Activated CD4-positive, alpha-beta T cell treated with anti-CD3 and anti-CD28 coated beads for 36 hours (primary cell): ENCODE measurements at regions not wholly inside any gene's neighbourhood (a gene's known extent, or its start where the extent isn't known, plus 50 kb on each side); places are given as distances from the start of the nearest gene placed in this dataset.

Experiments used
- ATAC-seq: fragments of 200-7000 bp; cut with Tn5 transposase; one replicate; pipeline ENCODE4 v1.10.0; 2021; ENCODE audit warnings: mild to moderate bottlenecking, moderate library complexity
- CTCF ChIA-PET: fragments of 350-600 bp; sonication (Branson Sonifier 250); formaldehyde crosslinking; loops from one replicate; lab custom pipeline; 2021; ENCODE audit warnings: antibody characterized with exemption; lab: Charles Lee
- POLR2A ChIA-PET: fragments of 350-600 bp; sonication (Branson Sonifier 250); formaldehyde crosslinking; loops from one replicate; lab custom pipeline; 2021; ENCODE audit warnings: antibody characterized with exemption, inconsistent platforms; lab: Charles Lee
- DNase-seq: peaks from one replicate; pipeline ENCODE4 v3.0.0-alpha.2; 2020
- H3K27ac Mint-ChIP-seq: one replicate; pipeline ENCODE4 v1.8.0; 2021; ENCODE audit warnings: mixed read lengths
- H3K27me3 Mint-ChIP-seq: one replicate; pipeline ENCODE4 v1.8.0; 2021; ENCODE audit warnings: mixed read lengths
- H3K36me3 Mint-ChIP-seq: one replicate; pipeline ENCODE4 v1.8.0; 2021; ENCODE audit warnings: low read depth, mixed read lengths
- H3K4me1 Mint-ChIP-seq: one replicate; pipeline ENCODE4 v1.8.0; 2021; ENCODE audit warnings: mixed read lengths
- H3K4me3 Mint-ChIP-seq: one replicate; pipeline ENCODE4 v1.8.0; 2021; ENCODE audit warnings: mild to moderate bottlenecking, moderate library complexity, mixed read lengths
- H3K9me3 Mint-ChIP-seq: one replicate; pipeline ENCODE4 v1.8.0; 2021; ENCODE audit warnings: low read depth, mixed read lengths
- intact Hi-C, 2 experiments: fragments of 100-400 bp; cut with DNase I in 1 of 2; cut with micrococcal nuclease in 1 of 2; formaldehyde crosslinking; loops; one replicate each; pipeline versions ENCODE4 v1.14.2 to v1.15.1; 2022 to 2024; cut with DNase I, micrococcal nuclease

DNA sequence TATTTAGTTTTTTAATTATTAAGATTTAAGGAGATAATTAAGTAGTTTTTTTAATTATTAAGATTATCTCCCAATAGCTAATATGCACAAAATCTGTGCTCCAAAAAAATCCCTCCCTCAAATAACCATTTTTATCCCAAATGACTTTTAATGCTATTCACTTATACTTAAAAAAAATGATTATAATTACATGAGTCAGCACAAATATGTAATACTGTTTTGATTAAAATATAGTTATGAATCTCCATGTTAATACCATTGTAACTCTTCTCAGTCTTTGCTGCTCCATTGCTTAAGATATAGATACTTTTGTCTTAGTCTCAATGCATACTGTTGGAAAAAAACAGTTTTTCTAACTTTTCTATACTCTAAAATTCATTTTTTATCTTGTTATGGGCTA is 1121.1 kb upstream of the ADGRL3 start:
- ChIA-PET CTCF (interaction anchor here (0.6 kb wide), 1 partner anchor 32 kb away, joined by 3 read pairs; no protein-coding TSS in a partner anchor), POLR2A (no interaction called here)
- Mint-ChIP-seq H3K9me3 (peaks cover 15% of the 10 kb centered on the region), H3K27ac (no peak overlapping the region), H3K4me1 (no peaks in the 10 kb centered on the region), H3K27me3 (no peaks in the 10 kb centered on the region), H3K4me3 (no peak overlapping the region), H3K36me3 (no peaks in the 10 kb centered on the region)
- ATAC-seq, result no peak
- intact Hi-C loops, result no loop called here
- no peak for DNase-seq

DNA sequence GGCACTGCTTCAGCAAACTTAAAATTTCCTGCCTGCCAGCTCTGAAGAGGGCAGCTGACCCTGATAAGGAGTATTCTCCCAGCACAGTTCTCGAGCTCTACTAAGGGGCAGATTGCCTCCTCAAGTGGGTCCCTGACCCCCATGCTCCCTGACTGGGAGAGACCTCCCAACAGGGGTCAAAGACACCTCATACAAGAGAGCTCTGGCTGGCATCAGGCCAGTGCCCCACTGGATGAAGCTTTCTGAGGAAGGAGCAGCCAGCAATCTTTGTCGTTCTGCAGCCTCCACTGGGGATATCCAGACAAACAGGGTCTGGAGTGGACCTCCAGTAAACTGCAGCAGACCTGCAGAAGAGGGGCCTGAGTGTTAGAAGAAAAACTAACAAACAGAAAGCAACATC is 1118.3 kb upstream of the ADGRL3 start:
- intact Hi-C loops, result no loop called here
- no peak overlapping the region for H3K4me3 Mint-ChIP-seq

DNA sequence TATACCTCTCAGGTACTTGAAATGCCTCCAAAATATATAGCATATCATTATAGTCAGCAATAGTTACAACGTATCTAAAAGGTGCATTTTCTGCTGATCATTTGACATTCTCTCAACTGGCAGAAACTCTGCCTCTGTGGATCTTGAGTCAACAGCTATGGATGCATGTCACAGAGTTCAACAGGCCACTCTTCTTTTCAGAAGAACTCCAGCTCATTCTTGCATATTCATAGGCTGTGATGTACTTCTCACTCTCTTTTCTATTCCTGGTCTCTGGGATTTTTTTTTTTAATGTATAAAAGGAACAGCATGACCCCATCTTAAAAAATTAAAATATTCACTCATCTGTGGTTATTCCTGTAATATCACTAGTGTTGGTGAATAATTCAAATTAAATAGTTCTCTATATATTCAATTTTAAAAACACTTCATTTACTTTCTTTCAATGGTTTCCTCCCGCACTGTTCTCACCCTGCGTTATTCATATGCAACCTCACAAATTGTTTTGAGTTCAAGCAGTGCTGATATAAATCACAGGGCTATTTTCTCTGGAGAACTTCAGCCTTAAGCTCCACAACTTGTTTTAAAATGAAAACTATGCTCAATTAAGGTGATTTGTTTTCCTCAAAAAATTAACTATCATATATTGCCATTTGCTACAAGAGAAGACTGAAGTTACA is 1111.2 kb upstream of the ADGRL3 start:
- ATAC-seq (no peak), DNase-seq (no peak)
- peaks cover 5% of the 10 kb centered on the region for H3K9me3 Mint-ChIP-seq
- H3K27ac Mint-ChIP-seq, result no peak overlapping the region
- CTCF ChIA-PET, result no interaction called here
- POLR2A ChIA-PET, result no interaction called here
- intact Hi-C loops, result no loop called here
- no peaks in the 10 kb centered on the region for H3K4me1 Mint-ChIP-seq
- no peaks in the 10 kb centered on the region for H3K36me3 Mint-ChIP-seq
- H3K4me3 Mint-ChIP-seq, result no peak overlapping the region
- H3K27me3 Mint-ChIP-seq, result no peaks in the 10 kb centered on the region

More for the DNA sequence above, 1118.3 kb upstream of the ADGRL3 start:
- Mint-ChIP-seq H3K9me3 (peaks cover 15% of the 10 kb centered on the region), H3K27ac (no peak overlapping the region), H3K36me3 (no peaks in the 10 kb centered on the region), H3K4me1 (no peaks in the 10 kb centered on the region), H3K27me3 (no peaks in the 10 kb centered on the region)
- ChIA-PET CTCF (no interaction called here), POLR2A (no interaction called here)
- ATAC-seq (no peak), DNase-seq (no peak)

DNA sequence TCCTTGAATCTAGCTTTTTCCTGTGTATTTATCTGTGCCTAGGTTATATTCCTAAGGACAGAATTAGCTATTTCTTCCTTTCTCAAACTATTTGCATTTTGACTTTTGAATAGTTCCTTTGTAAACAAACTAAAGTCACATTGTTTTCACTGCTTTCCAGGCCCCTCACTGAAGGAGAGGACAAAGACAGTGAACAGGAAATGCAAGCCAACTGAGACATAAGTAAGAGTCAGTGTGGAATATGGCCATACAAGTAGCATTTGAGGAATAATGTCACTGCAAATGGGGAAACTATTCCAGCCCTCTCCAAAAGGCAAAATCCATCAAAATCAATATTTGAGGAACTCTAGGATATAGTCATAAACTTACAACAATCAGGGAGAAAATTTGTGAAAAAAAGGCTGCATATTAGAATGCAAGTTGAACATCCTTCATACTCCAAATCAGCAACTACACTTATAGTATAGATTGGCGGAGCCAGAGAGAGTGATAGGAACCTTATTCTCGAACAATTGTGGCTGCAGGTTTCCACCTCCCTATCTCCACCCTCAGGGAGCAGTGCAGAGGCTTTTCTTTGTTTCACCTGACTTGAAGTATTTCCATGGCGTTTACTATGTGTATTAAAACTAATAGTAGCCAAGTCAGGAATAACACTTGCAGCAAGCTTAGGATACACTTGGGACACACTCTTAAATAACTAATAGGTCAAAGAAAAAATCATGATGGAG is 1110.4 kb upstream of the ADGRL3 start:
- ChIA-PET POLR2A (no interaction called here), CTCF (no interaction called here)
- Mint-ChIP-seq H3K27ac (no peak overlapping the region), H3K4me1 (no peaks in the 10 kb centered on the region), H3K4me3 (no peak overlapping the region), H3K9me3 (peaks cover 8% of the 10 kb centered on the region), H3K36me3 (no peaks in the 10 kb centered on the region), H3K27me3 (no peaks in the 10 kb centered on the region)
- intact Hi-C loops, result no loop called here
- no peak for DNase-seq
- no peak for ATAC-seq

DNA sequence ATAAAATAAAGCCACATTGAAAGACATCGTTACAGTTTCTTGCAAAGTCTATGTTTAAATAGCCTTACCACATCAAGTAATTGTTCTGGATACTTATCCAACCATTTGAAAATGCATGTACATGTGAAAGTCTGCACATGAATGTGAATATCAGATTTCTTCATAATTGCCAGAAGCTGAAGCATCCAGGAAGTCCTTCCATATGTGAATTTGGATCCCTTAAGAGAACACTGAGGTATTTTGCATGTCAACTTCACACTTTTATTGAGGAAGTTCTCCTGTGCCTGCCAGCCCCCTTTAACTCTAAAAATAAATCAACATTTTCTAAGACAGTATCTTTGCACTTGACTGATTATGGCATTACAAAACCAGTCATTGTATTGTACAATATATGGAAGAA is 1103.5 kb upstream of the ADGRL3 start:
- no peaks in the 10 kb centered on the region for H3K27me3 Mint-ChIP-seq
- no peak overlapping the region for H3K4me3 Mint-ChIP-seq
- POLR2A ChIA-PET, result no interaction called here
- peaks cover 4% of the 10 kb centered on the region for H3K9me3 Mint-ChIP-seq
- H3K36me3 Mint-ChIP-seq, result no peaks in the 10 kb centered on the region
- no peak overlapping the region for H3K27ac Mint-ChIP-seq
- intact Hi-C loops, result no loop called here
- no peak for ATAC-seq
- CTCF ChIA-PET, result no interaction called here
- H3K4me1 Mint-ChIP-seq, result no peaks in the 10 kb centered on the region
- no peak for DNase-seq

DNA sequence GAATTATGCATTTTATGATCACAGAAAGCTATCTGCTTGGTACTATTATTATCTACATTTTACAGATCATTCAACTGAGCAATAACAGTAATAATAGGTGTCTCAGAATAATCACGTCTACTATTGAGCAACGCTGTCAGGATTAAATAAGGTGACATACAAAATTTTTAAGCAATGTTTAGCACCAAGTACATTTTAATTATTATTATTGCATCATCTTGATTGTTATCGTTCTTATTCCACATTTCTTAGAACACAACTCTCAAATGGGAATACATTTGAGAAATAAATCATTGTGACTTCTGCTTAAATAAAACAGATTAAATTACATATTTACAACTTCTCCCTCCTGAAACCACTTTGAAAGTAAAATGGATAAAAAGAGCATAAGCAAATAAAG is 1083.5 kb upstream of the ADGRL3 start:
- H3K4me3 Mint-ChIP-seq, result no peak overlapping the region
- H3K27me3 Mint-ChIP-seq, result no peaks in the 10 kb centered on the region
- intact Hi-C loops, result no loop called here
- no peak overlapping the region for H3K27ac Mint-ChIP-seq
- H3K36me3 Mint-ChIP-seq, result no peaks in the 10 kb centered on the region
- no peak for DNase-seq
- ATAC-seq, result no peak
- H3K4me1 Mint-ChIP-seq, result no peaks in the 10 kb centered on the region
- POLR2A ChIA-PET, result no interaction called here
- CTCF ChIA-PET, result no interaction called here
- H3K9me3 Mint-ChIP-seq, result peaks cover 4% of the 10 kb centered on the region

- H3K27me3 Mint-ChIP-seq, result no peaks in the 10 kb centered on the region
- H3K27ac Mint-ChIP-seq, result no peak overlapping the region
- H3K36me3 Mint-ChIP-seq, result no peaks in the 10 kb centered on the region
- ATAC-seq (no peak), DNase-seq (no peak)
- no peaks in the 10 kb centered on the region for H3K4me1 Mint-ChIP-seq
- POLR2A ChIA-PET, result no interaction called here
- CTCF ChIA-PET, result no interaction called here
- H3K4me3 Mint-ChIP-seq, result no peak overlapping the region
- peaks cover 4% of the 10 kb centered on the region for H3K9me3 Mint-ChIP-seq
- intact Hi-C loops, result no loop called here
These were observed 1082.3 kb upstream of the ADGRL3 start for GRCh38 chr4:60117726-60118323.

GRCh38 chr4:60122820-60123219 is 1077.3 kb upstream of the ADGRL3 start:
- intact Hi-C loops, result no loop called here
- Mint-ChIP-seq H3K4me1 (no peaks in the 10 kb centered on the region), H3K27me3 (no peaks in the 10 kb centered on the region), H3K36me3 (no peaks in the 10 kb centered on the region), H3K4me3 (no peak overlapping the region), H3K9me3 (peaks cover 7% of the 10 kb centered on the region), H3K27ac (no peak overlapping the region)
- no peak for DNase-seq
- CTCF ChIA-PET, result no interaction called here
- POLR2A ChIA-PET, result no interaction called here
- no peak for ATAC-seq

GRCh38 chr4:60128888-60129287 is 1071.2 kb upstream of the ADGRL3 start:
- CTCF ChIA-PET, result no interaction called here
- peaks cover 9% of the 10 kb centered on the region for H3K9me3 Mint-ChIP-seq

DNA sequence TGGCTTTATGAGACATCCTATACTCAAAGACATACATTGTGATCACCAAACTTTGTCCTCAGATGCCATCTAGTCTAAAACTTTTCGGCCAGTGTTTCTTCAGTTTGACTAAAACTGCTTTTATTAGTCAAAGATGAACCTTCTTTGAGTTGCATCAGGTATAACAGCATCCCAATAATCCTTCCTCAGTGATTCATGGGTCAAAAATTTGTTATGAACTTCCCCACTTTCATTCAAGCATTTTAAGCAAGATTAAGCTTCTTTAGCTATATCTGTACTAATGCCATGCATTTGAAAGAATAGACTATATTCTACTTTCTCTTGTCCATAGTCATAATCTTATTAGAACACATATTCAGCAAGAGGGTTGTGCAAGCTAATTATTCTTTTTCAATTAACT is 1070.4 kb upstream of the ADGRL3 start:
- no peak for ATAC-seq
- Mint-ChIP-seq H3K4me3 (no peak overlapping the region), H3K4me1 (no peaks in the 10 kb centered on the region), H3K27ac (no peak overlapping the region), H3K36me3 (no peaks in the 10 kb centered on the region), H3K9me3 (peaks cover 10% of the 10 kb centered on the region), H3K27me3 (no peaks in the 10 kb centered on the region)
- ChIA-PET CTCF (no interaction called here), POLR2A (no interaction called here)
- DNase-seq, result no peak
- intact Hi-C loops, result no loop called here

More at GRCh38 chr4:60128888-60129287, 1071.2 kb upstream of the ADGRL3 start:
- POLR2A ChIA-PET, result no interaction called here
- Mint-ChIP-seq H3K4me1 (no peaks in the 10 kb centered on the region), H3K4me3 (no peak overlapping the region), H3K27me3 (no peaks in the 10 kb centered on the region), H3K36me3 (no peaks in the 10 kb centered on the region), H3K27ac (no peak overlapping the region)
- intact Hi-C loops, result no loop called here
- DNase-seq (no peak), ATAC-seq (no peak)

DNA sequence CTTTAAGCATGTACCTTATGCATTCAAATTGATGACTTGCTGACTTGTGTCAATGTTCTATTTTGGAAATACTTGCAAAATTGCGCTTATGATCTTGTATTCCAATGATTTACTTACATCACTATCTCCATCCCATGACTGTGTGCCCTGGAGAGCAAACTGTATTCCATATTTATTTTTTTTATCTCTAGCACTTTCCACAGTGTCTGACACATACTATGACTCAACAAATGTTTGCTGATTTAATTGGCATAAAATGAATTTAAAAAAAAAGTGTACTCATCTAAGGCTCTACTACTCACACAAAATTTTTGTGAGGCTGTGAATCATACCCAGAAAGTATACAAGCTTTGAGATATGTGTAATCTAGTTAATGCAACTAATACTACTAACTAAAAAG is 1066.8 kb upstream of the ADGRL3 start:
- Mint-ChIP-seq H3K4me1 (no peaks in the 10 kb centered on the region), H3K27ac (no peak overlapping the region), H3K9me3 (peaks cover 11% of the 10 kb centered on the region), H3K27me3 (no peaks in the 10 kb centered on the region), H3K36me3 (no peaks in the 10 kb centered on the region), H3K4me3 (no peak overlapping the region)
- ChIA-PET CTCF (no interaction called here), POLR2A (no interaction called here)
- ATAC-seq, result no peak
- no peak for DNase-seq
- intact Hi-C loops, result no loop called here

DNA sequence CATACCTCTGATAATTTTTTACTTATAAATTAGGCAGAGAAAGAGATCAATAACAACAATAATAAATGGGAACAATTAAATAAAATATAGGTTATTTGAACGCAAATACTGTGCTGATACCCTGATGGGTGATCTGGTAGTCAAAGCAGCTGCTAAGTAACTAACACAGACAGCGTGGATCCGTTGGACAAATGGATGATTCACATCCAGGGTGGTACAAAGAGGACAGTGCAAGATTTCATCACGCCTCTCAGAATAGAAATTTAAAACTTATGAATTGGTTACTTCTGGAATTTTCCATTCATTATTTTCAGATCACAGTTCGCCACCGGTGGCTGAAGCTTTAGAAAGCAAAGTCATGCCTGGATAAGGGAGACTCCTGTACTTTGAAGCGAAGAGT is 1066.0 kb upstream of the ADGRL3 start:
- POLR2A ChIA-PET, result no interaction called here
- DNase-seq (no peak), ATAC-seq (no peak)
- intact Hi-C loops, result no loop called here
- peaks cover 11% of the 10 kb centered on the region for H3K9me3 Mint-ChIP-seq
- H3K4me3 Mint-ChIP-seq, result no peak overlapping the region
- no peak overlapping the region for H3K27ac Mint-ChIP-seq
- no peaks in the 10 kb centered on the region for H3K4me1 Mint-ChIP-seq
- H3K36me3 Mint-ChIP-seq, result no peaks in the 10 kb centered on the region
- no peaks in the 10 kb centered on the region for H3K27me3 Mint-ChIP-seq
- CTCF ChIA-PET, result no interaction called here
